Uterus (tissue), 3 donors: ENCODE measurements at regions not wholly inside any gene's neighbourhood (a gene's known extent, or its start where the extent isn't known, plus 50 kb on each side); places are given as distances from the start of the nearest gene placed in this dataset.

Experiments
- DNase-seq, 2 donors: peaks; one replicate each; pipeline ENCODE4 v3.0.0-alpha.2; 2019 to 2020
- H3K27ac ChIP-seq, 2 donors: fragments of 200-600 bp; sonication (generic); 1 replicate in 1 of 2; 2 replicates in 1 of 2; pipeline ENCODE4 v1.5.1; 2016 to 2018
- H3K27me3 ChIP-seq, 2 donors: fragments of 200-600 bp; sonication (generic); one replicate each; pipeline ENCODE4 v1.5.1; 2018 to 2019; ENCODE audit warnings: control low read depth in 1 of 2
- H3K36me3 ChIP-seq, 2 donors: fragments of 200-600 bp; sonication (generic); one replicate each; pipeline ENCODE4 v1.5.1; 2019; ENCODE audit warnings: control low read depth in 1 of 2
- H3K4me1 ChIP-seq, 2 donors: fragments of 200-600 bp; sonication (generic); one replicate each; pipeline ENCODE4 v1.5.1; 2018 to 2019; ENCODE audit warnings: control low read depth in 1 of 2
- H3K4me3 ChIP-seq, 2 donors: fragments of 200-600 bp; sonication (generic); 1 replicate in 1 of 2; 2 replicates in 1 of 2; pipeline ENCODE4 v1.5.1; 2018 to 2019; ENCODE audit warnings: mild to moderate bottlenecking in 1 of 2
- H3K9me3 ChIP-seq, 2 donors: fragments of 200-600 bp; sonication (generic); one replicate each; pipeline ENCODE4 v1.5.1; 2019; ENCODE audit warnings: control low read depth in 1 of 2
- CTCF ChIP-seq, 4 experiments: fragments of 200-600 bp in 2 of 4; fragments of 450-650 bp in 2 of 4; sonication (generic) in 2 of 4; IDR thresholded peaks; one replicate each; pipeline ENCODE4 v1.5.1; 2016 to 2019; ENCODE audit warnings: antibody characterized with exemption in 4 of 4, mild to moderate bottlenecking in 2 of 4, moderate library complexity in 1 of 4
- POLR2A ChIP-seq, 2 donors: fragments of 450-650 bp; IDR thresholded peaks; one replicate each; pipeline ENCODE4 v1.6.1; 2016; ENCODE audit warnings: antibody characterized with exemption in 2 of 2, mild to moderate bottlenecking in 1 of 2, moderate library complexity in 1 of 2
- intact Hi-C: fragments of 100-400 bp; cut with DNase I; formaldehyde crosslinking; loops from one replicate; pipeline ENCODE4 v1.15.1; 2023; ENCODE audit warnings: low total_unique reads
- donor health status: DM: yes; HTN: yes; CAD: no.

DNA sequence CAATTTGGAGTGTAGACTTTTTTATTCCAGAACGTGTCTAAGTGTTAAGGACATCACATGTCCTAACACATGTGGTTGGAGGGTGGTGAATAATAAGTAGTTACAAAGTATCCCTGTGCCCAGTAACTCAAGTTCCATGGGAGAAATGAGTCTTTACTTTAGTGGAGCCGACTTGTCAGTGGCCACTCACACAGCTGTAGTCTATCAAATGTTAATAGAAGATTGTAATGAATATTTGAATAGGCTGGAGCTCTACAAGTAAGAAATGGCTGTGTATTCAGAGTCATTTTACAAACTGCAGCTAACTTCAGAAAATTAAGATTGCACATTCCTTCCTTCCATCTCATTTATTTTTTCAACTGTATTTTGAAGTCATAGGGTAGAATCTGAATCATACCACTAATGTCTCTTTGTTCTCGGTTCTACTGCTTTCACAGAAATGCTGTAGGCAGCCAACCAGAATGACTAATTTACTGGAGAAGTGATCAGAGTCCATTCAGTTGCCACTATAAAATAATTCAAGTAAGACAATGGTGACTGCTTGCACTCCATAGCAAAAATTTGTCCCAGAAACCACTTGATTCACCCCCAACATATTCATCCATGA lies 394.8 kb downstream of the NR2F1-AS1 start:
- no peak for DNase-seq
- Histone ChIP-seq H3K4me3 (no peak overlapping the region), H3K27ac (no peak overlapping the region), H3K9me3 (no peaks in the 10 kb centered on the region), H3K27me3 (no peaks in the 10 kb centered on the region), H3K36me3 (no peaks in the 10 kb centered on the region), H3K4me1 (no peaks in the 10 kb centered on the region)
- TF ChIP-seq CTCF (IDR thresholded peaks at IDR 0.05) (no peak), POLR2A (IDR thresholded peaks at IDR 0.05) (no peak)
- intact Hi-C loops, result no loop called here

DNA sequence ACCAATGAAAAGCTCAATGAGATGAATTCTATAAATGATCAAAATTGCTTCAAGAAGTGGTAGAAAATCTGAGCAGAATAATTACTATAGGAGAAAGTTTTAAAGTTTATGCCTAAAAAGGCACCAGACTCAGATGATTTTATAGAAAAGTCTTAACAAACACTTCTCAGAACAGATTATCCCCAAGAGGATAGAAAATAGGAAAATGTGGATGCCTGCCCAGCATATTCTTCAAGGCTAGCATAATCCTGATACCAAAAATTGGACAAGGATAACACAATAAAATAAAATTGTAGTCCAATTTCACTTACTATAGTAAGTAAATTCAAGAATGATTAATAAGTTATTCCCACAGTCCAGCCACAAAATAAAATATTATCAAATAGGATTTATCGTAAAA lies 397.0 kb downstream of the NR2F1-AS1 start:
- intact Hi-C loops, result no loop called here
- DNase-seq, result no peak
- Histone ChIP-seq H3K27ac (no peak overlapping the region), H3K27me3 (no peaks in the 10 kb centered on the region), H3K4me3 (no peak overlapping the region), H3K4me1 (no peaks in the 10 kb centered on the region), H3K36me3 (no peaks in the 10 kb centered on the region), H3K9me3 (no peaks in the 10 kb centered on the region)
- no peak for TF ChIP-seq POLR2A (IDR thresholded peaks at IDR 0.05)
- no peak for TF ChIP-seq CTCF (IDR thresholded peaks at IDR 0.05)

DNA sequence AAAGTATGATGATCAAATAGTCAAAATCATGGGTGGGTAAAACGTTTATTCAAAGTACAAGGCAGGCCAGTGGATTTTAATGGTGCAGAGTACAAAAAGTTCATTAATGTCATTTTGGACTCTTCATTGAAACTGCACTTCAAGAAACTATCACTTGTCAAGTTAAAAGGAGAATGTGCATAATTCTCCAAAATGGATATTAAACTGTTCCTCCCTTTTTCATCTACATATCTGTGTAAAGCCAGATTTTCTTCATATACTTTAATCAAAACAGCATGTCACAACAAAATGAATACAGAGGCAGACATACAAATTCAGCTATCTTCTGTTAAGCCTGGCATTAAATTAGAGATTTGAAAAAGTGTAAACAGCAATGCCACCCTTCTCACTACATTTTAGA lies 401.6 kb downstream of the NR2F1-AS1 start:
- DNase-seq, result no peak
- Histone ChIP-seq H3K4me3 (no peak overlapping the region), H3K36me3 (no peaks in the 10 kb centered on the region), H3K4me1 (no peaks in the 10 kb centered on the region), H3K27ac (no peak overlapping the region), H3K9me3 (no peaks in the 10 kb centered on the region), H3K27me3 (no peaks in the 10 kb centered on the region)
- no peak for TF ChIP-seq CTCF (IDR thresholded peaks at IDR 0.05)
- no peak for TF ChIP-seq POLR2A (IDR thresholded peaks at IDR 0.05)
- intact Hi-C loops, result no loop called here

DNA sequence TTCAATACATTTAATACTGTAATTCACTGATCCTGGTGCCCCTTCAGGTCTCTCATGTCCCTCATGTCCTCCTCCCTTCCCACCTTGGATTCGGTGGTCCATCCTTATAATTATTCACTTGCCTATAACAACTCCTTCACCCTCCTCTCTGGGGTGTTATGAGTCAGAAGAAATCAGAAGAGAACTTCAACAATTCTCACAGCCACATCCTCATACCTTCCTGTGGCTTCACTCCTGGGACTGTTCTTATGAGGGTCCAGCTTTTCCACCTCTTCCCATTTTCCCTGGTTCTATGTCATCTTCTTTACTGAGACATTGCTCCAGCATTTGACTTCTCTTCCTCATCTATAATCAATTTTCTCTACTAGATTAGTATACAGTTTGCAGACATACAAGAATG lies 406.1 kb downstream of the NR2F1-AS1 start:
- no peak overlapping the region for H3K27ac ChIP-seq
- no peak overlapping the region for H3K4me3 ChIP-seq
- H3K4me1 ChIP-seq, result no peaks in the 10 kb centered on the region
- TF ChIP-seq POLR2A (IDR thresholded peaks at IDR 0.05) (no peak), CTCF (IDR thresholded peaks at IDR 0.05) (no peak)
- no peaks in the 10 kb centered on the region for H3K36me3 ChIP-seq
- no peak for DNase-seq
- H3K9me3 ChIP-seq, result no peaks in the 10 kb centered on the region
- no peaks in the 10 kb centered on the region for H3K27me3 ChIP-seq
- intact Hi-C loops, result no loop called here

- intact Hi-C loops, result no loop called here
- DNase-seq, result no peak
- H3K4me3 ChIP-seq, result no peak overlapping the region
- no peaks in the 10 kb centered on the region for H3K27me3 ChIP-seq
- H3K27ac ChIP-seq, result peak overlapping the region in 1 of 2 donors; percentile 13
- H3K4me1 ChIP-seq, result peaks cover 12% of the 10 kb centered on the region in 2 donors
- TF ChIP-seq POLR2A (IDR thresholded peaks at IDR 0.05) (no peak), CTCF (IDR thresholded peaks at IDR 0.05) (no peak)
- H3K36me3 ChIP-seq, result no peaks in the 10 kb centered on the region
- no peaks in the 10 kb centered on the region for H3K9me3 ChIP-seq
These were observed 415.5 kb downstream of the NR2F1-AS1 start for GRCh38 chr5:93165559-93165958.
